ENCODE measurements at regions not wholly inside any gene's neighbourhood (a gene's known extent, or its start where the extent isn't known, plus 50 kb on each side); places are given as distances from the start of the nearest gene placed in this dataset.

GRCh38 chr10:28481968-28482367 is 51.0 kb upstream of the WAC start:
- TF ChIP-seq POLR2A (IDR thresholded peaks at IDR 0.05) = no peak
- TF ChIP-seq CTCF (IDR thresholded peaks at IDR 0.05) = no peak

Data from esophagus squamous epithelium (tissue), 4 donors.